HEK293T (cell line): ENCODE measurements at regions not wholly inside any gene's neighbourhood (a gene's known extent, or its start where the extent isn't known, plus 50 kb on each side); places are given as distances from the start of the nearest gene placed in this dataset.

ENCODE experiments used
- ELF4 ChIP-seq: fragments of 450-650 bp; IDR thresholded peaks from 2 replicates; pipeline ENCODE4 v1.6.1; 2017; ENCODE audit warnings: antibody characterized with exemption
- FOXA1 ChIP-seq: fragments of 450-650 bp; IDR thresholded peaks from 2 replicates; pipeline ENCODE4 v1.6.1; 2016; ENCODE audit warnings: mild to moderate bottlenecking
- FOXK2 ChIP-seq: fragments of 450-650 bp; IDR thresholded peaks from 2 replicates; pipeline ENCODE4 v1.6.1; 2016; ENCODE audit warnings: mild to moderate bottlenecking
- FOXM1 ChIP-seq: fragments of 450-650 bp; IDR thresholded peaks from 2 replicates; pipeline ENCODE4 v1.6.1; 2017; ENCODE audit warnings: mild to moderate bottlenecking, borderline replicate concordance
- HDGF ChIP-seq: fragments of 450-650 bp; IDR thresholded peaks from 2 replicates; pipeline ENCODE4 v1.6.1; 2017; ENCODE audit warnings: antibody characterized with exemption, borderline replicate concordance
- NFRKB ChIP-seq: fragments of 450-650 bp; IDR thresholded peaks from 2 replicates; pipeline ENCODE4 v1.6.1; 2016; ENCODE audit warnings: mild to moderate bottlenecking, moderate library complexity
- SP1 ChIP-seq: fragments of 450-650 bp; IDR thresholded peaks from 2 replicates; pipeline ENCODE4 v1.6.1; 2017
- SUZ12 ChIP-seq: fragments of 450-650 bp; IDR thresholded peaks from 2 replicates; pipeline ENCODE4 v1.6.1; 2016; ENCODE audit warnings: mild to moderate bottlenecking
- TARDBP ChIP-seq: fragments of 450-650 bp; IDR thresholded peaks from 2 replicates; pipeline ENCODE4 v1.6.1; 2016
- ZNF384 ChIP-seq: fragments of 450-650 bp; IDR thresholded peaks from 2 replicates; pipeline ENCODE4 v1.6.1; 2016

- TF ChIP-seq FOXA1 (no peak), ZNF384 (no peak), ELF4 (no peak), TARDBP (no peak), FOXK2 (no peak), SUZ12 (no peak), SP1 (no peak), NFRKB (no peak), HDGF (no peak), FOXM1 (no peak)
Observed at GRCh38 chr20:40108321-40108720, 580.7 kb downstream of the MAFB start.
